ENCODE measurements at regions not wholly inside any gene's neighbourhood (a gene's known extent, or its start where the extent isn't known, plus 50 kb on each side); places are given as distances from the start of the nearest gene placed in this dataset.

DNA sequence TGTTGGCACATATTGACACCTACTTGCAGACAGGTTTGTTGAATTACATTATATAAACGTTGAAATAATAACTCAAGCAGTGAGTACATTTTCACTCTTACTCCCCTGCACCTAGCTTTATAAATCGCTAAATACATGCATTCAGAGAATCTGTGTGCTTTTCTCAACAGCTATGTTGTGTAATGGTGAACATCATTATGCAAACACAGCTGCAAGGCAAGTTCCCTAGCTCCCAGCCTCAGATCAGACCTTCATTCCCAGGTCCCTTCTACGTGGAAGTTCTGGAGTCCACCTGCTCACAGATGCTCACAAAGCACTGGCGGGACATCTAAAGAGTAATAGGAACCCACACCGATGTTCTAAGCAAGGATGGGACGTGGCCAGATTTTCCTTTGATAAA is 86.8 kb upstream of the PEG3 start:
- ATAC-seq (replicated peaks in 6 of 8), result no peak
- WGBS, 10 experiments, result 0 to 41% (median 21%) methylated on average over 1 to 6 of the region's 6 CpGs; no CpG with 5 or more reads in 1 of the 10 experiments
- no peaks in the 10 kb centered on the region for H3K4me1 ChIP-seq (replicated peaks in 1 of 2)
- in situ Hi-C loops (cut with MboI; ENCODE audit: low pct_unique_long_range_greater_than_20kb in 2 of 9, low sequenced_read_pairs in 9 of 9, unreplicated experiment in 9 of 9), result no loop called here
- H3K4me3 ChIP-seq, result no peak overlapping the region
- no peak overlapping the region for H3K27ac ChIP-seq

GRCh38 chr19:56927791-56928207 is 87.3 kb upstream of the PEG3 start:
- Histone ChIP-seq H3K27ac (no peak overlapping the region), H3K4me3 (no peak overlapping the region), H3K4me1 (replicated peaks in 1 of 2) (peaks cover 0 to under 1% of the 10 kb centered on the region in 2 donors)
- no peak for ATAC-seq (replicated peaks in 6 of 8)
- 0 to 80% (median 36%) methylated on average over 1 to 7 of the region's 7 CpGs for WGBS, 10 experiments
- in situ Hi-C loops (cut with MboI; ENCODE audit: low pct_unique_long_range_greater_than_20kb in 2 of 9, low sequenced_read_pairs in 9 of 9, unreplicated experiment in 9 of 9), result no loop called here

DNA sequence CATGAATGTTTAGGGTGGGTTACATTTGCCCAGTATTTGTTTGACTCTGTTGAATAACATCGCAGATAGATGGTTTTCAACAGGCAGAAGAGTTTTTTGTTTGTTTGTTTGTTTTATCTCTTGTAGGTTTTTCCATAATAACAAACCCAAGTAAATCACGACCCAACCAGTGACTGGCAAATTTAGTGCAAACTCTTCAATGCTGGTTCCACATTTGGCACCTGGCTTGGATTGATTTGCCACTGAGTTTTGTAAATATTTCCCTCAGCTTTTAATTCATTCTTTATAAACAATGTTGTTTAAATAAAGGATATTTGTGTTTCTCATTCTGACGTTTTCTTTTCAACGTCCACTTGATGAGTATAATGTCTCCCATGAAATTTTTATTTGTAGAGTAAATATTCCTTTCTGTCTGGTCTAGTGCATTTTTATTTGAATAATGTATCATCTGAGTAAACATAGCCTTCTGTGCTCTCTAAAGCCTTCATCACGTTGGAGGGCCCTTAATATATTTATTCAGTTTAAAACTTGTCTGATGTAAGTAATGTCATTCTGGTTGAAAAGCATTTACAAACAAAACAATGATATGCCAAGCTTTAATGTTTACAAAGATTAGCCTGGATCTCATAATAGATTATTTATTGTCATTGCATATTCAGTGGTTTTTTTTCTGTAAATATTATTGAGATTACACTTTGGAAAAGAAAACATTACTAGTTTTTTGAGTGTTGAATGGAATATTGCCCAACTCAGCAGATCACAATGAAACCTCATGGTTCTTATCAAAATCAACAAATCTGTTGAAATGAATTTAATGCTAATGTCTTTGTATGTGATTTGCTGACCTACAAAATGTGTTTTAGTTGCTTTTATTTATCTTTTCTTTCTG is 90.4 kb upstream of the PEG3 start:
- in situ Hi-C loops (cut with MboI; ENCODE audit: low pct_unique_long_range_greater_than_20kb in 2 of 9, low sequenced_read_pairs in 9 of 9, unreplicated experiment in 9 of 9), result no loop called here
- peak in 1 of 8 experiments; percentile 34 for ATAC-seq (replicated peaks in 6 of 8)
- no peak overlapping the region for H3K4me3 ChIP-seq
- 0 to 55% (median 8%) methylated on average over 1 to 5 of the region's 5 CpGs for WGBS, 10 experiments
- no peak overlapping the region for H3K27ac ChIP-seq
- H3K4me1 ChIP-seq (replicated peaks in 1 of 2), result peaks cover 0 to 5% of the 10 kb centered on the region in 2 donors

GRCh38 chr19:56933014-56933705 is 92.6 kb upstream of the PEG3 start:
- H3K4me3 ChIP-seq, result no peak overlapping the region
- peak in 5 of 8 experiments; percentile 30 to 97 (median 82) for ATAC-seq (replicated peaks in 6 of 8)
- no peak overlapping the region for H3K27ac ChIP-seq
- 6 to 78% (median 40%) methylated on average over 1 to 13 of the region's 13 CpGs; no CpG with 5 or more reads in 1 of the 10 experiments for WGBS, 10 experiments
- H3K4me1 ChIP-seq (replicated peaks in 1 of 2), result peaks cover 0 to 5% of the 10 kb centered on the region in 2 donors
- in situ Hi-C loops (cut with MboI; ENCODE audit: low pct_unique_long_range_greater_than_20kb in 2 of 9, low sequenced_read_pairs in 9 of 9, unreplicated experiment in 9 of 9), result no loop called here

- ATAC-seq (replicated peaks in 6 of 8), result no peak
- no peak overlapping the region for H3K4me3 ChIP-seq
- no peak overlapping the region for H3K27ac ChIP-seq
- in situ Hi-C loops (cut with MboI; ENCODE audit: low pct_unique_long_range_greater_than_20kb in 2 of 9, low sequenced_read_pairs in 9 of 9, unreplicated experiment in 9 of 9), result no loop called here
- peaks cover 0 to 5% of the 10 kb centered on the region in 2 donors for H3K4me1 ChIP-seq (replicated peaks in 1 of 2)
- WGBS, 10 experiments, result 12 to 70% (median 36%) methylated on average over 1 to 8 of the region's 9 CpGs; no CpG with 5 or more reads in 2 of the 10 experiments
These were observed 94.0 kb upstream of the PEG3 start for GRCh38 chr19:56934438-56935090.

DNA sequence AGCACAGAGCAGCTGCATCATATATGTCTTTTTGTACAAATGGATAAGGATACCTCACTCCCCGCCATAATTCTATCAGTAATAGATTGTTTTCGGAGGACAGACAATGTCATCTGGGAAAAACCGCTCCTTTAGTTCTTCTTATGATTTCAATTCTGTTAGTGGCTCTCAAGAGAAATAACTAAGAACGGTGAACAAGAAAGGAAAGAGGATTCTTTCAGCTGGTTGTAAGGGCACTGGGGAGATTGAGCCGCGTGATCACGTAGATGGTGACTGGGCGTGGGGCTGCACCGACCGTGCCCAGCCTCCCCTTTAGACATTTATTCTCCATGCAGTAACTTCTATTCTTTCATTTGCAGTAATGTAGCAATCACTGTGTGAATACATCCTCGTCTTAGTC is 99.4 kb upstream of the PEG3 start:
- Histone ChIP-seq H3K4me3 (no peak overlapping the region), H3K4me1 (replicated peaks in 1 of 2) (no peaks in the 10 kb centered on the region), H3K27ac (no peak overlapping the region)
- no peak for ATAC-seq (replicated peaks in 6 of 8)
- 33 to 86% (median 68%) methylated on average over 1 to 11 of the region's 11 CpGs for WGBS, 10 experiments
- in situ Hi-C loops (cut with MboI; ENCODE audit: low pct_unique_long_range_greater_than_20kb in 2 of 9, low sequenced_read_pairs in 9 of 9, unreplicated experiment in 9 of 9), result no loop called here

DNA sequence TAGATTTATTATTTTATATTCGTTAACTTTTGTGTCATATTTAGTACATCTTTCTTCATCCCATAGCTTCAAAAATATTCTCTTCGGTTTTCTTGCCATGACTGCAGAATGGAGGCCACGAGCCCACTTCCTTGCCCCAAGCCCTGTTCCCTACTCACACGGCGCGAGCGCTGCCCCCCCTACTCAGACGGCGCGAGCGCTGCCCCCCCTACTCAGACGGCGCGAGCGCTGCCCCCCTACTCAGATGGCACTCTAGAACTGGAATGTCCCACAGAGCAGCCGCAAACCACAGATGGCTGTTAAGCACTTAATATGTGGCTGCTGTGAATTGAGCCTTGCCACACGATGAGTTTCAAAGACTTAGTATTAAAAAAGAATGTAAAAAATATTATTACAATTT is 102.2 kb upstream of the PEG3 start:
- no peak overlapping the region for H3K27ac ChIP-seq
- in situ Hi-C loops (cut with MboI; ENCODE audit: low pct_unique_long_range_greater_than_20kb in 2 of 9, low sequenced_read_pairs in 9 of 9, unreplicated experiment in 9 of 9), result no loop called here
- no peak overlapping the region for H3K4me3 ChIP-seq
- WGBS, 10 experiments, result 14 to 87% (median 63%) methylated on average over 2 to 17 of the region's 17 CpGs; no CpG with 5 or more reads in 2 of the 10 experiments
- ATAC-seq (replicated peaks in 6 of 8), result no peak
- peaks cover 0 to 3% of the 10 kb centered on the region in 2 donors for H3K4me1 ChIP-seq (replicated peaks in 1 of 2)

GRCh38 chr19:56946159-56946558 is 105.6 kb upstream of the PEG3 start:
- Histone ChIP-seq H3K27ac (no peak overlapping the region), H3K4me3 (no peak overlapping the region), H3K4me1 (replicated peaks in 1 of 2) (peaks cover 0 to 3% of the 10 kb centered on the region in 2 donors)
- in situ Hi-C loops (cut with MboI; ENCODE audit: low pct_unique_long_range_greater_than_20kb in 2 of 9, low sequenced_read_pairs in 9 of 9, unreplicated experiment in 9 of 9), result no loop called here
- peak in 5 of 8 experiments; percentile 33 to 90 (median 53) for ATAC-seq (replicated peaks in 6 of 8)
- WGBS, 10 experiments, result 0 to 50% (median 17%) methylated on average over 1 to 6 of the region's 6 CpGs; no CpG with 5 or more reads in 2 of the 10 experiments

GRCh38 chr19:56947206-56947605 is 106.7 kb upstream of the PEG3 start:
- ATAC-seq (replicated peaks in 6 of 8), result peak in 2 of 8 experiments; percentile 26 to 80
- H3K27ac ChIP-seq, result no peak overlapping the region
- in situ Hi-C loops (cut with MboI; ENCODE audit: low pct_unique_long_range_greater_than_20kb in 2 of 9, low sequenced_read_pairs in 9 of 9, unreplicated experiment in 9 of 9), result no loop called here
- H3K4me1 ChIP-seq (replicated peaks in 1 of 2), result peaks cover 0 to 3% of the 10 kb centered on the region in 2 donors
- 0 to 86% (median 20%) methylated on average over 1 to 5 of the region's 7 CpGs; no CpG with 5 or more reads in 1 of the 10 experiments for WGBS, 10 experiments
- no peak overlapping the region for H3K4me3 ChIP-seq

DNA sequence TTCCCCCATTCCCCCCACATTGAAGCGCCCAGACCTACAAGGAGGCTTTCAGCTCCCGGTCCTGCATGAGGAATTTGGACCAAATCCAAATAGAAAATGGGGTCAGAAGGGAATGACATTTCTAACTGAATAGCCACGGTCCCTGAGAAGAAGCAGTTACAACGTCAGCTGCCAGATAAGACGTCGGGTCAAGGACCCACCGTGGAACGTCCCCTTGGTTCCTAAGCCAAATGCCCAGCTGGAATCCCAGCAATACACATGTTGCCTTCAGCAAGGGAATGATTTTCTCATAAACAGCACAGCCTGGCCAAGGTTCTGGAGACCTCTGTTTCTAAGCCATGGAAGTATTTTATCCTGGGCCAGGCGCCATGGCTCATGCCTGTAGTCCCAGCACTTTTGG is 109.1 kb upstream of the PEG3 start:
- Histone ChIP-seq H3K4me3 (no peak overlapping the region), H3K4me1 (replicated peaks in 1 of 2) (peaks cover 0 to 3% of the 10 kb centered on the region in 2 donors), H3K27ac (no peak overlapping the region)
- ATAC-seq (replicated peaks in 6 of 8), result no peak
- WGBS, 10 experiments, result 20 to 100% (median 67%) methylated on average over 1 to 6 of the region's 9 CpGs; no CpG with 5 or more reads in 4 of the 10 experiments
- in situ Hi-C loops (cut with MboI; ENCODE audit: low pct_unique_long_range_greater_than_20kb in 2 of 9, low sequenced_read_pairs in 9 of 9, unreplicated experiment in 9 of 9), result no loop called here

GRCh38 chr19:56951672-56952071 is 111.1 kb upstream of the PEG3 start:
- WGBS, 10 experiments, result 19 to 100% (median 67%) methylated on average over 1 to 10 of the region's 10 CpGs; no CpG with 5 or more reads in 2 of the 10 experiments
- Histone ChIP-seq H3K4me3 (no peak overlapping the region), H3K27ac (no peak overlapping the region), H3K4me1 (replicated peaks in 1 of 2) (no peaks in the 10 kb centered on the region)
- no peak for ATAC-seq (replicated peaks in 6 of 8)
- in situ Hi-C loops (cut with MboI; ENCODE audit: low pct_unique_long_range_greater_than_20kb in 2 of 9, low sequenced_read_pairs in 9 of 9, unreplicated experiment in 9 of 9), result no loop called here

DNA sequence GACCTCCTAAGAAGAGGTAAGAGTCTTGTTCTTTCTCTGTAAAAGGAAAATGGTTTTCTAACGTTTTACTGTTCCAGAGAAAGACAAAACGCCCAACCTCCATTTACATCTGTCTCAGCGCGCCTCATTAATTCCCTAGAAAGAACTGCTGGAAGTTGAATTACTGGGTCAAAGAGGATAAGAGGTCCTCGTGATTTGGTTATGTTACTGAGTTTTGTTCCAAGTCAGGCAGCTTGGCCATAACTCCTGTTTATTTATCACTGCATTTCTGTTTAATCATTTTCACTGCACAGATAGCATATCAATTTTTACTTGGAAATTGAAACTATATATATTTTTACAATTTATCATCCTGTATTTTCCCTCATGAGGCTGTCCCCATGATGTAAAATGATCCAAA is 112.9 kb upstream of the PEG3 start:
- H3K27ac ChIP-seq, result no peak overlapping the region
- peaks cover 0 to under 1% of the 10 kb centered on the region in 2 donors for H3K4me1 ChIP-seq (replicated peaks in 1 of 2)
- 0 to 53% (median 26%) methylated on average over 1 to 5 of the region's 5 CpGs for WGBS, 10 experiments
- ATAC-seq (replicated peaks in 6 of 8), result no peak
- in situ Hi-C loops (cut with MboI; ENCODE audit: low pct_unique_long_range_greater_than_20kb in 2 of 9, low sequenced_read_pairs in 9 of 9, unreplicated experiment in 9 of 9), result no loop called here
- H3K4me3 ChIP-seq, result no peak overlapping the region
